H1 (cell line): ENCODE measurements at regions not wholly inside any gene's neighbourhood (a gene's known extent, or its start where the extent isn't known, plus 50 kb on each side); places are given as distances from the start of the nearest gene placed in this dataset.

Source experiments
- CHD7 ChIP-seq: fragments of 300-600 bp; sonication (generic); IDR thresholded peaks from 2 replicates; pipeline ENCODE4 v1.7.1; 2012; ENCODE audit warnings: low read length, moderate library complexity, mild to moderate bottlenecking, inconsistent platforms; ENCODE audit not compliant: insufficient replicate concordance
- TAF1 ChIP-seq: IDR thresholded peaks from 2 replicates; pipeline ENCODE4 v1.6.1; 2011; ENCODE audit warnings: mild to moderate bottlenecking, low read depth, low read length

GRCh38 chr12:105774037-105774436, 364.7 kb downstream of the NUAK1 start (continued):
- TF ChIP-seq CHD7 (no peak), TAF1 (no peak)
